ENCODE measurements at regions not wholly inside any gene's neighbourhood (a gene's known extent, or its start where the extent isn't known, plus 50 kb on each side); places are given as distances from the start of the nearest gene placed in this dataset.

- intact Hi-C loops (cut with micrococcal nuclease; ENCODE audit: unreplicated experiment): no loop called here
- Histone ChIP-seq H3K27ac (ENCODE audit: low read depth, low read length, poor library complexity, severe bottlenecking) (no peak overlapping the region), H3K79me2 (ENCODE audit: insufficient read depth, low read depth, low read length) (no peaks in the 10 kb centered on the region), H3K4me3 (ENCODE audit: low read depth, low read length, poor library complexity, severe bottlenecking) (no peak overlapping the region), H3K9me3 (ENCODE audit: low read length) (no peaks in the 10 kb centered on the region), H3K4me2 (ENCODE audit: low read length) (no peak overlapping the region), H2AFZ (ENCODE audit: low read length) (no peak overlapping the region), H4K20me1 (ENCODE audit: insufficient read depth, low read length) (no peaks in the 10 kb centered on the region), H3K9me2 (ENCODE audit: insufficient read depth, low read length) (no peaks in the 10 kb centered on the region), H3K36me3 (ENCODE audit: insufficient read depth, low read length) (no peaks in the 10 kb centered on the region), H3K4me1 (ENCODE audit: insufficient read depth, low read length, poor library complexity, severe bottlenecking) (no peaks in the 10 kb centered on the region)
- TF ChIP-seq CTCF (conservative IDR thresholded peaks at IDR 0.05; ENCODE audit: low read length) (no peak), EZH2phosphoT487 (IDR thresholded peaks at IDR 0.05; ENCODE audit: borderline replicate concordance, low read depth, low read length) (no peak)
- no peak for DNase-seq (ENCODE audit: low spot score)
- POLR2A ChIA-PET: interaction anchor here (0.9 kb wide), 1 partner anchor 9 kb away, joined by 3 read pairs; no protein-coding TSS in a partner anchor
- CTCF ChIA-PET (ENCODE audit: unreplicated experiment): no interaction called here
- no TSS peak for BruUV-seq (replicated peaks)
These were observed 224.0 kb downstream of the AACS start for GRCh38 chr12:125288931-125289928.

- ChIA-PET CTCF (ENCODE audit: unreplicated experiment) (no interaction called here), POLR2A (interaction anchor here (0.9 kb wide), 1 partner anchor 10 kb away, joined by 3 read pairs; no protein-coding TSS in a partner anchor)
- TF ChIP-seq EZH2phosphoT487 (IDR thresholded peaks at IDR 0.05; ENCODE audit: borderline replicate concordance, low read depth, low read length) (no peak), CTCF (conservative IDR thresholded peaks at IDR 0.05; ENCODE audit: low read length) (no peak)
- no peaks in the 10 kb centered on the region for H3K36me3 ChIP-seq (ENCODE audit: insufficient read depth, low read length)
- no peaks in the 10 kb centered on the region for H3K9me3 ChIP-seq (ENCODE audit: low read length)
- no TSS peak for BruUV-seq (replicated peaks)
- DNase-seq (ENCODE audit: low spot score): no peak
- no peaks in the 10 kb centered on the region for H3K9me2 ChIP-seq (ENCODE audit: insufficient read depth, low read length)
- no peak overlapping the region for H3K27ac ChIP-seq (ENCODE audit: low read depth, low read length, poor library complexity, severe bottlenecking)
- no peak overlapping the region for H3K4me2 ChIP-seq (ENCODE audit: low read length)
- no peaks in the 10 kb centered on the region for H4K20me1 ChIP-seq (ENCODE audit: insufficient read depth, low read length)
- no peak overlapping the region for H3K4me3 ChIP-seq (ENCODE audit: low read depth, low read length, poor library complexity, severe bottlenecking)
- H2AFZ ChIP-seq (ENCODE audit: low read length): no peak overlapping the region
- no peaks in the 10 kb centered on the region for H3K4me1 ChIP-seq (ENCODE audit: insufficient read depth, low read length, poor library complexity, severe bottlenecking)
- intact Hi-C loops (cut with micrococcal nuclease; ENCODE audit: unreplicated experiment): no loop called here
- H3K79me2 ChIP-seq (ENCODE audit: insufficient read depth, low read depth, low read length): no peaks in the 10 kb centered on the region
These were observed 224.7 kb downstream of the AACS start for GRCh38 chr12:125289970-125290369.

- Histone ChIP-seq H3K9me3 (ENCODE audit: low read length) (no peaks in the 10 kb centered on the region), H3K9me2 (ENCODE audit: insufficient read depth, low read length) (no peaks in the 10 kb centered on the region), H3K4me1 (ENCODE audit: insufficient read depth, low read length, poor library complexity, severe bottlenecking) (no peaks in the 10 kb centered on the region), H2AFZ (ENCODE audit: low read length) (no peak overlapping the region), H3K4me3 (ENCODE audit: low read depth, low read length, poor library complexity, severe bottlenecking) (no peak overlapping the region), H3K79me2 (ENCODE audit: insufficient read depth, low read depth, low read length) (no peaks in the 10 kb centered on the region), H3K36me3 (ENCODE audit: insufficient read depth, low read length) (no peaks in the 10 kb centered on the region), H4K20me1 (ENCODE audit: insufficient read depth, low read length) (no peaks in the 10 kb centered on the region), H3K4me2 (ENCODE audit: low read length) (no peak overlapping the region), H3K27ac (ENCODE audit: low read depth, low read length, poor library complexity, severe bottlenecking) (no peak overlapping the region)
- POLR2A ChIA-PET: interaction anchor here (0.6 kb wide), 1 partner anchor 120 kb away, joined by 3 read pairs; no protein-coding TSS in a partner anchor
- CTCF ChIA-PET (ENCODE audit: unreplicated experiment): no interaction called here
- no peak for DNase-seq (ENCODE audit: low spot score)
- TF ChIP-seq CTCF (conservative IDR thresholded peaks at IDR 0.05; ENCODE audit: low read length) (no peak), EZH2phosphoT487 (IDR thresholded peaks at IDR 0.05; ENCODE audit: borderline replicate concordance, low read depth, low read length) (no peak)
- BruUV-seq (replicated peaks): no TSS peak
- intact Hi-C loops (cut with micrococcal nuclease; ENCODE audit: unreplicated experiment): no loop called here
These were observed 227.5 kb downstream of the AACS start for GRCh38 chr12:125292700-125293099.
